BE2C (cell line): ENCODE measurements at regions not wholly inside any gene's neighbourhood (a gene's known extent, or its start where the extent isn't known, plus 50 kb on each side); places are given as distances from the start of the nearest gene placed in this dataset.

Source experiments
- DNase-seq: peaks from one replicate; pipeline ENCODE4 v3.0.0-alpha.2; 2020
- H3K27me3 ChIP-seq: fragments of 250-450 bp; sonication (Bioruptor Pico); 2 replicates; pipeline ENCODE4 v1.5.1; 2020; ENCODE audit warnings: mild to moderate bottlenecking
- H3K36me3 ChIP-seq: fragments of 250-450 bp; sonication (Bioruptor Pico); 2 replicates; pipeline ENCODE4 v1.5.1; 2020; ENCODE audit warnings: mild to moderate bottlenecking
- H3K4me1 ChIP-seq: fragments of 250-450 bp; sonication (Bioruptor Pico); 2 replicates; pipeline ENCODE4 v1.5.1; 2020
- H3K4me3 ChIP-seq: 2 replicates; pipeline ENCODE4 v1.5.1; 2011; ENCODE audit warnings: low read depth, low read length
- H3K9me3 ChIP-seq: fragments of 250-450 bp; sonication (Bioruptor Pico); 2 replicates; pipeline ENCODE4 v1.5.1; 2020
- TF ChIP-seq, protein P1 (sequence below): IDR thresholded peaks from 2 replicates; pipeline ENCODE4 v1.5.1; 2012; ENCODE audit warnings: mild to moderate bottlenecking, low read depth, low read length

- Histone ChIP-seq H3K4me3 (no peak overlapping the region), H3K9me3 (no peaks in the 10 kb centered on the region), H3K4me1 (no peaks in the 10 kb centered on the region), H3K27me3 (no peaks in the 10 kb centered on the region), H3K36me3 (no peaks in the 10 kb centered on the region)
- TF ChIP-seq, protein P1, sequence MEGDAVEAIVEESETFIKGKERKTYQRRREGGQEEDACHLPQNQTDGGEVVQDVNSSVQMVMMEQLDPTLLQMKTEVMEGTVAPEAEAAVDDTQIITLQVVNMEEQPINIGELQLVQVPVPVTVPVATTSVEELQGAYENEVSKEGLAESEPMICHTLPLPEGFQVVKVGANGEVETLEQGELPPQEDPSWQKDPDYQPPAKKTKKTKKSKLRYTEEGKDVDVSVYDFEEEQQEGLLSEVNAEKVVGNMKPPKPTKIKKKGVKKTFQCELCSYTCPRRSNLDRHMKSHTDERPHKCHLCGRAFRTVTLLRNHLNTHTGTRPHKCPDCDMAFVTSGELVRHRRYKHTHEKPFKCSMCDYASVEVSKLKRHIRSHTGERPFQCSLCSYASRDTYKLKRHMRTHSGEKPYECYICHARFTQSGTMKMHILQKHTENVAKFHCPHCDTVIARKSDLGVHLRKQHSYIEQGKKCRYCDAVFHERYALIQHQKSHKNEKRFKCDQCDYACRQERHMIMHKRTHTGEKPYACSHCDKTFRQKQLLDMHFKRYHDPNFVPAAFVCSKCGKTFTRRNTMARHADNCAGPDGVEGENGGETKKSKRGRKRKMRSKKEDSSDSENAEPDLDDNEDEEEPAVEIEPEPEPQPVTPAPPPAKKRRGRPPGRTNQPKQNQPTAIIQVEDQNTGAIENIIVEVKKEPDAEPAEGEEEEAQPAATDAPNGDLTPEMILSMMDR = no peak
- DNase-seq = no peak
These were observed 288.4 kb upstream of the COX7C start for GRCh38 chr5:86329318-86329717.

DNA sequence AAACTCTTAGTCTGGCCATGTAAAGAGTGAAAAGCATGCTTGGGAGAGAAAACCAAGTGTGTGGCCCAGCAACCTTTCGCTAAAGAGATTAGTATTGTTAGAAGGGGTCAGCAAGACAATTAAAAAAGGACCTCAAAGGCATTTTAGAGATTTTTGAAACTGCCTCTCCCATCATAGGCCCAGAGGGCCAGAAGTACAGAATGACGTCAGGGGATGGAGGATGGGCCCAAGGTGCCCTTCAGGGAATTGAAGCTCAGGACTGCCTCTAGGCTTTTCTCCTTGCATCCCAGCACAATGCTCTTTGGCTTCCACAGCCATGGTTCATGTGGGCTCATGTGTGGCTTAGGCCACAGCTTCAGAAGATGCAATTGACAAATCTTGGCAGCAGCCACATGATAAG is 287.0 kb upstream of the COX7C start:
- Histone ChIP-seq H3K4me1 (no peaks in the 10 kb centered on the region), H3K36me3 (no peaks in the 10 kb centered on the region), H3K9me3 (no peaks in the 10 kb centered on the region), H3K27me3 (no peaks in the 10 kb centered on the region), H3K4me3 (no peak overlapping the region)
- TF ChIP-seq, protein P1 = no peak
- no peak for DNase-seq

DNA sequence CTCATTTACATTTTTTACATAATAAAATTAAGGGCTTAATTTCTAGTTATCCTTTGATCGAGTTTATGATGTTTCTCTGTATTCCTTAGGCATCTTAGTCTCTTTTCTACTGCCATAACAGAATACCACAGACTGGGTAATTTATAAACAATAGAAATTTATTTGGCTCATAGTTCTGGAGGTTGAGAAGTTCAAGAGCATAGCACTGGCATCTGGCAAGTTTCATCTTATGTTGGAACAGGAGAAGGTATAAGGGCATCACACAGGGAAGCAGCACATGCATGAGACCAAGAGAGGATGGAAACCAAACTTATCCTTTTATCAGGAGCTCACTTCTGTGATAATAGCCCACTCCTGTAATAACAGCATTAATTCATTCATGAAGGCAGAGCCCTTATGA is 284.9 kb upstream of the COX7C start:
- no peak for DNase-seq
- H3K4me3 ChIP-seq = no peak overlapping the region
- no peaks in the 10 kb centered on the region for H3K27me3 ChIP-seq
- TF ChIP-seq, protein P1 = no peak
- H3K36me3 ChIP-seq = no peaks in the 10 kb centered on the region
- no peaks in the 10 kb centered on the region for H3K9me3 ChIP-seq
- H3K4me1 ChIP-seq = no peaks in the 10 kb centered on the region

DNA sequence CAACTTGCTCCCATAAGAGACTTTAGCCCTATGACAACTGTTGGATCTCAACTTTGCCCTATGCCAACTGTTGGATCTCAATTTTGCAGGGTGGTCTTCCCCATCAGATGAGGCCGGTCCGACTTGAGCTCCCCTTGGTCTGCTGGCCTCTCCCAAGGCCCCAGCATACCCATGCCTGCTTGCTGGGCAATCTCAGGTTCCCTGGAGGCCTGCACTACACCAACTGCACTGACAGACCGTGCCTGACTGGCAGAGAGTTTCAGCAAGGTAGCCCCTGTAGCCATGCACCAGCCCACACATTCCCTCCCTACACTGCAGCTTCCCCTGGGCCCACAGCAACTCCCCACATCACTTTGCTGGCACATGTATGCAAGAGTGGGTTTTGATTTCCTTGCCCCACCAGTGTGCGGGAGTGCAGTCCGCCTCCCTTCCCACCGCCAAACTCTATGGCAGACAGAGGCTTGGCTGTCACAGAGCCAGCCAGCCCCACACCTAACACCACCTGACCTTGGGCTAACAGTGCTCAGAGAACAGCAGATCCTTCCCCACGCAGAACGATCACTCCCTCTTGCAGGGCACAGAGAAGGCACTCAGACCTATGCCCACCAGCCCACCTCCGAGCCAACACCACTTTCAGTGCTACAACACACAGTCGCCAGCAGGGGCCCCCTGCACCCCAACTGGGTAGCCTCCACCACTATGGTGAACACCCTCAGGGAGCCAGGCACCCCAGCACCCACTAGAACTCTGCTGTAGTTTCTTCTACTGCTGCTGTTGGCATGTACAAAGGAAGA is 279.9 kb upstream of the COX7C start:
- no peaks in the 10 kb centered on the region for H3K4me1 ChIP-seq
- TF ChIP-seq, protein P1 = 0 out of 2 replicates have a peak, but pooled peaks have one; percentile 6
- H3K27me3 ChIP-seq = 0 out of 2 replicates have a peak, but pooled peaks cover 4% of the 10 kb centered on the region
- no peaks in the 10 kb centered on the region for H3K36me3 ChIP-seq
- no peak for DNase-seq
- H3K9me3 ChIP-seq = no peaks in the 10 kb centered on the region
- H3K4me3 ChIP-seq = no peak overlapping the region

GRCh38 chr5:86354664-86355063 is 263.1 kb upstream of the COX7C start:
- Histone ChIP-seq H3K4me1 (no peaks in the 10 kb centered on the region), H3K4me3 (no peak overlapping the region), H3K9me3 (no peaks in the 10 kb centered on the region), H3K36me3 (no peaks in the 10 kb centered on the region), H3K27me3 (no peaks in the 10 kb centered on the region)
- no peak for DNase-seq
- TF ChIP-seq, protein P1 = no peak

- no peak overlapping the region for H3K4me3 ChIP-seq
- H3K36me3 ChIP-seq = no peaks in the 10 kb centered on the region
- no peaks in the 10 kb centered on the region for H3K9me3 ChIP-seq
- no peak for DNase-seq
- no peaks in the 10 kb centered on the region for H3K4me1 ChIP-seq
- no peaks in the 10 kb centered on the region for H3K27me3 ChIP-seq
- TF ChIP-seq, protein P1 = no peak
These were observed 256.9 kb upstream of the COX7C start for GRCh38 chr5:86360801-86361200.
